ENCODE measurements at regions not wholly inside any gene's neighbourhood (a gene's known extent, or its start where the extent isn't known, plus 50 kb on each side); places are given as distances from the start of the nearest gene placed in this dataset.

GRCh38 chr4:169823685-169824084, 65.9 kb upstream of the HPF1 start (continued):
- TF ChIP-seq ZNF317 (CRISPR knock-in tag; IDR thresholded peaks at IDR 0.05): no peak
- no peak for TF ChIP-seq PHB2 (IDR thresholded peaks at IDR 0.05; ENCODE audit: partially characterized antibody)
- peak; percentile 57; the same call in 1 of the 2 replicates for TF ChIP-seq PRDM10 (CRISPR knock-in tag; IDR thresholded peaks at IDR 0.05; ENCODE audit: low read depth)
- no peak for TF ChIP-seq ZBTB33 (CRISPR knock-in tag; IDR thresholded peaks at IDR 0.05)
- TF ChIP-seq CHCHD3 (CRISPR knock-in tag; IDR thresholded peaks at IDR 0.05): no peak
- no peak for TF ChIP-seq ZSCAN5A (CRISPR knock-in tag; IDR thresholded peaks at IDR 0.05; ENCODE audit: borderline replicate concordance)
- no peak for TF ChIP-seq MNT (IDR thresholded peaks at IDR 0.05)

All from HepG2 (cell line).